GM19324 (cell line): ENCODE measurements at regions not wholly inside any gene's neighbourhood (a gene's known extent, or its start where the extent isn't known, plus 50 kb on each side); places are given as distances from the start of the nearest gene placed in this dataset.

ENCODE experiments used
- ATAC-seq: cut with Tn5 transposase; IDR thresholded peaks from one replicate; pipeline ENCODE4 v1.9.1; 2021; ENCODE audit warnings: mild to moderate bottlenecking, moderate library complexity; ENCODE audit not compliant: unreplicated experiment, low FRiP score

GRCh38 chr2:111626865-111627163 is 257.2 kb downstream of the ANAPC1 start:
- no peak for ATAC-seq

- no peak for ATAC-seq
Observed at GRCh38 chr2:111627256-111627655, 256.7 kb downstream of the ANAPC1 start.

GRCh38 chr2:111628221-111628620 is 255.8 kb downstream of the ANAPC1 start:
- no peak for ATAC-seq

- ATAC-seq, result no peak
Observed at GRCh38 chr2:111629983-111630382, 254.0 kb downstream of the ANAPC1 start.

GRCh38 chr2:111632661-111633060 is 251.3 kb downstream of the ANAPC1 start:
- no peak for ATAC-seq

GRCh38 chr2:111633189-111633588 is 250.8 kb downstream of the ANAPC1 start:
- no peak for ATAC-seq

GRCh38 chr2:111633643-111634042 is 250.3 kb downstream of the ANAPC1 start:
- ATAC-seq, result no peak

GRCh38 chr2:111634050-111634794 is 249.8 kb downstream of the ANAPC1 start:
- no peak for ATAC-seq

- no peak for ATAC-seq
Observed at GRCh38 chr2:111634995-111635538, 248.9 kb downstream of the ANAPC1 start.

GRCh38 chr2:111636905-111637304 is 247.1 kb downstream of the ANAPC1 start:
- ATAC-seq, result no peak

- ATAC-seq, result no peak
Observed at GRCh38 chr2:111638274-111638877, 245.6 kb downstream of the ANAPC1 start.

- ATAC-seq, result no peak
Observed at GRCh38 chr2:111640480-111640879, 243.5 kb downstream of the ANAPC1 start.

- no peak for ATAC-seq
Observed at GRCh38 chr2:111642586-111643327, 241.2 kb downstream of the ANAPC1 start.

GRCh38 chr2:111643759-111644158 is 240.2 kb downstream of the ANAPC1 start:
- no peak for ATAC-seq

- ATAC-seq, result no peak
Observed at GRCh38 chr2:111647359-111647758, 236.6 kb downstream of the ANAPC1 start.

- ATAC-seq, result no peak
Observed at GRCh38 chr2:111652038-111652437, 232.0 kb downstream of the ANAPC1 start.

GRCh38 chr2:111652681-111653080 is 231.3 kb downstream of the ANAPC1 start:
- no peak for ATAC-seq

GRCh38 chr2:111653103-111653624 is 230.8 kb downstream of the ANAPC1 start:
- no peak for ATAC-seq

GRCh38 chr2:111653913-111654312 is 230.1 kb downstream of the ANAPC1 start:
- no peak for ATAC-seq

GRCh38 chr2:111654829-111655228 is 229.2 kb downstream of the ANAPC1 start:
- ATAC-seq, result no peak

- no peak for ATAC-seq
Observed at GRCh38 chr2:111656436-111656835, 227.6 kb downstream of the ANAPC1 start.
